ENCODE measurements at regions not wholly inside any gene's neighbourhood (a gene's known extent, or its start where the extent isn't known, plus 50 kb on each side); places are given as distances from the start of the nearest gene placed in this dataset.
A peak's percentile ranks its signal among the peaks of the same experiment; 100 is the strongest.
"Not testable (repeated sequence)": the region's sequence is repeated elsewhere in the genome, so short reads cannot be mapped to it uniquely, and the experiment has no call there.

GRCh38 chr9:39665020-39665419, 309.6 kb downstream of the SPATA31A1 start:
- DNase-seq (ENCODE audit: low spot score): not testable (repeated sequence)

DNA sequence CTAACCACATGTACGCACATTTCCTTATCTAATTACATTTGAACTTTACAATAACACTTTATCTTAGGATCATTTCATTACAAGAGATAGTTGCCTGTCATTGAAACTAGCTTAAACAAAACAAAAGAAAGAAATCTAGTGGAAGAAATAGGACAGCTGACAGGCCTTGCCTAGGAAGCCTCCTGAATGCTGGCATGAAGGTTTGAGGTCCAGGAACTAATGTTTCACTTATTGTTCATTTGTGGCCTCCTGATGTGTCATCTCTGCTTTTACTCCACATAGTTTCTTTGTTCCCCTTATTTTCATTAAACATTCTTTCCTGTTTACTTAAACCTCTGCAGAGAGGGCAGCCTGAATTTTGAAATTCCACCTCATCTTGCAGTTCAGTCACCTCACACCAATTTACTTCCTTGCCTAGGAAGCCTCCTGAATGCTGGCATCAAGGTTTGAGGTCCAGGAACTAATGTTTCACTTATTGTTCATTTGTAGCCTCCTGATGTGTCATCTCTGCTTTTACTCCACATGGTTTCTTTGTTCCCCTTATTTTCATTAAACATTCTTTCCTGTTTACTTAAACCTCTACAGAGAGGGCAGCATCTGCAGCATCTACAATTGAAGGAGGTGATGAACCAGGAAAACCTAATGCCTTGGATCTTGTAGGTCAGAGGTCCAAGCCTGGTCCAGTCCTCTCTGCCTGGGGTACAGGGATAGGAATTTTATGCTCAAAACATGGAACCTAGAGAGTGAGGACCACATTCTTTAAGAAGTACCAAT, 319.2 kb downstream of the SPATA31A1 start:
- DNase-seq (ENCODE audit: low spot score): not testable (repeated sequence)

- not testable (repeated sequence) for DNase-seq (ENCODE audit: low spot score)
These were observed 319.7 kb downstream of the SPATA31A1 start for GRCh38 chr9:39675211-39675553.

DNA sequence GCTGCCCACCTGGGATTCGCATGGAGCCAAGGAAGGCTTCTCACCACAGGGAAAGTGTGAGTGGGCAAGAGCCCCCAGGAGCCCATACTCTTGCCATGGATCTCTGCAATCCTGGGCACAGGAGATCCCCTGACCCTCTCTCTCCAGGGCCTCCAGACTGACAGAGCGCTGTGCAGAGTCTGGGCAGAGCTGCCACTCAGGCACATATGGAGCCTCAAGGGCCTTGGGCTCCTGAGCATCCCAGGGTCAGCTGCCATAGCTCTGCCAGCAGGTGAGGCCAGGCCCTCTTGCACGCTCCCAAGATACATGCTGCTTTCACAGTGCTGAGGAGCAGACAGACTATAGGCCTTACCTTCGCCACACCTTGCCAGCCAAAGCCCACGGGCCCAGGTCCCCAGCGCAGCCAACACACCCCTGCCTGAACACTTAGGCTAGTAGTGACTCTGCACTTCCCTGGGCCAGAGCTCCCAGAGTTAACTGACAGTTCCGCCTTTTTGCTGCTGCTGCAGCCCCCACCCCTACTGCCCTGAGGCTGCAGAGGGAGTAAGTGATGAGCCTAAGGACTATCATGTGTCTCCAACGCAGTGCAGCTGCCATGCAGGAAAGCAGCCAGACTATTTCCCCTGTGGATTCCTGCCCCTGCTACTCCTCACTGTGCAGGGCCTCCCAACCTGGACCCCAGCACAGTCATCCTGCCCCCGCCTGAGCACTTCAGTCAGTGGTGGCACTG, 323.2 kb downstream of the SPATA31A1 start:
- DNase-seq (ENCODE audit: low spot score): not testable (repeated sequence)

GRCh38 chr9:39680694-39681401, 325.4 kb downstream of the SPATA31A1 start:
- DNase-seq (ENCODE audit: low spot score): not testable (repeated sequence)

DNA sequence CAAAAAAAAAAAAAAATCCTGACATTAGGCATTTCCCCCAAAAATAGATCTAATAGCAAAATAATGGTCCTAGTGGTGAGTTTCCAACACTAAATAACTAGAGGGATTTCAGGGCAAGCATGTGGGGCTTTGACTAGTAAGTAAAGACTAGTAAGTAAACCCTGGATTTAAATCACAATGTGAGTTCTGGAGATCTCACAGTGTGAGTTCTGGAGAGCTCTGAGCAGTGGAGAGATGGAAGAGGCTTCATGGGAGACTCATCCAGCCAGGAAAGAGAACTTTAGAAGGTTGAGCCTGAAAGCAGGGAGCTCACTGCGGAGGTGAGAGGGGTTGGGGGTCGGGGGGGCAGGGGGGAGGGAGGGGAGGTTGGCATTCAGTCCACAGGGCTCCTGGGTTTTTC, 373.4 kb downstream of the SPATA31A1 start:
- not testable (repeated sequence) for DNase-seq (ENCODE audit: low spot score)

- not testable (repeated sequence) for DNase-seq (ENCODE audit: low spot score)
These were observed 389.4 kb downstream of the SPATA31A1 start for GRCh38 chr9:39744898-39745297.

GRCh38 chr9:39775570-39775969, 420.1 kb downstream of the SPATA31A1 start:
- not testable (repeated sequence) for DNase-seq (ENCODE audit: low spot score)

- DNase-seq (ENCODE audit: low spot score): not testable (repeated sequence)
These were observed 435.9 kb downstream of the SPATA31A1 start for GRCh38 chr9:39791356-39791755.

DNA sequence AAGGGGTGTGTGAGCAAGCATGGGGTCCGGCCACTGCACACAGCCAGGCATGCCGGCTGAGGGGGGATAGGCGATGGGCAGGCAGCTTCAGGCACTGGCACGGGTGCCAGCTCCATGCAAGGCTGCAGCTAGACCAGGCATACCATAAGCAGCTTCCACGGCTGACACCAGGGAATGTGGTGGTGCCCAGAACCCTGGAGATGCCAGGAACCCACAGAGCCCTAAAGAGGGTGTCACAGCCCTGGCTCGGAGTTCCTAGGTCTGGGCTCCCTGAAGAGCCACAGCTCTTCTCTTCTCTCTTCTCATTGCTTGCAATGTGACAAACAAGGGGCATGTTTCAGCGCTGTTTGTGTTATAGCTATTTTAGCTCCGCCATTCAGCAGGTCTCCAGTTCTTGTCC, 442.5 kb downstream of the SPATA31A1 start:
- DNase-seq (ENCODE audit: low spot score): not testable (repeated sequence)

DNA sequence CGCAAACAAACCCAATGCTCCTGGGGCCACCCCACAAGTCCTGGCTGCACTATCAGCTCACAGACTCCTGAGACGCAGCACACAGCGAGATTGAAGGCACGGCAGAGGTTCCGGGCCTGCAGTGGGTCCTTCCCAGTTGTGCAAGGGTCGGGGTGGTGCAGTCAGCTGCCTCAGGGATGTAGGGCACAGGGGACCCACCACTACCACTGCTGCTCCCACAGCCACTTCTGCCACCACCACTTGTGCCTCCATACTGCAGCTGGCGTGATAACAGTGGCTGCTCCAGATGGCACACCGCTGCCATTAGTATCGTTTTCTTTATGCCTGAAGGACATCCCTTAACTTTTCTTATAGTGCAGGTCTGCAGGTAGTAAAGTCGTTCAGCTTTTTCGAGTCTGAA, 443.8 kb downstream of the SPATA31A1 start:
- DNase-seq (ENCODE audit: low spot score): not testable (repeated sequence)

DNA sequence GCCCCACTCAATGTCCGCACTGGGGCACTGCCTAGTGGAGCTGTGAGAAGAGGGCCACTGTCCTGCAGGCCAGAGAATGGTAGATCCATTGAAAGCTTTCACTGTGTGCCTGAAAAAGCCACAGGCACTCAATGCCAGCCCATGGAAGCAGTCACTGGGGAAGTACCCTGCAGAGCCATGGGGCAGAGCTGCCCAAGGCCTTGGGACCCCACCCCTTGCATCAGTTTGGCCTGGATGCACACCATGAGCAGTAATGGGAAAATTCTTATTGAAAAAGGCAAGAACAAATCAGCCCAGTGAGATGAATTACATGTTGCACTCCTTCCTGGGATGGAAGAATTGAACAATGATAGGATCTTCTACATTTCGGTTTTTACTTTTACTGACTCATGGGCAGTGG, 447.1 kb downstream of the SPATA31A1 start:
- not testable (repeated sequence) for DNase-seq (ENCODE audit: low spot score)

DNA sequence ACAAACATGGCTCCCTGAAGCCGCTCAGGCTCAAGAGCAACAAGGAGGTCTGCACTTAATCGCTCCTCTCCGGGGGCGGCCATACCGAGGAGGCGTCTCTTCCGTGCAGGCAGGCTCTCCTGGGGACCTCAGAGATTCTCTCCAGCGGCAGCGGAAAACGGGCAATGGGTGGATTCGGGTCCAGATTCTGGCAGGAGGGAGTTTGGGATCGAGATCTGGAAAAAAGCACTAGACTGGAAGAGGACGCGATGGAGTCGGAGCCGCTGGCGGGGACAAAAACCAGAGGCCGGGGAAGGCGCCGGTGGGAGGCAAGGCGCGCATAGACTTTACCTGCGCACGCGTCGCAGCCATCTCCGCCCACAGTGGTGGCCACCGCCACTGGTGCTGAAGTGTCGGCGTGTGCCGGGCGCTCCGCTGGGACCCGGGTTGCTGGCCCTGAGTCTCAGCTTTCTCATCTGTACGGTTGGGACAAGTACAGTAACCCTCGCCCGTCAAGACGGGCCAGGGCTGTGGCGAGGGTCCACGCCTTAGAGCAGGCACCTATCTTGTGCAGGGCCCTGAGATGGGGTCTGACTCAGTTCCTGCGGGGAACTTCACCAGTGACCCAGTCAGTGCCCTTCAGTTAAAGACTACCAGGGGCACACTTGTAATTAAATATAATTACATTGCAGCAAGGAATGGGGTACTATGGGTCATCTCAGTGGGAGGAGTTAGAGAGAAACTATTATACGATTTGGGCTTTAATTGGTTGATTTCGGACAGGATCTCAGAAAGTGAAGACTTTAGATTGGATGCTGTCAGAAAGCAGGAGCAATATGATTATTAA, 454.1 kb downstream of the SPATA31A1 start:
- DNase-seq (ENCODE audit: low spot score): peak; percentile 70

DNA sequence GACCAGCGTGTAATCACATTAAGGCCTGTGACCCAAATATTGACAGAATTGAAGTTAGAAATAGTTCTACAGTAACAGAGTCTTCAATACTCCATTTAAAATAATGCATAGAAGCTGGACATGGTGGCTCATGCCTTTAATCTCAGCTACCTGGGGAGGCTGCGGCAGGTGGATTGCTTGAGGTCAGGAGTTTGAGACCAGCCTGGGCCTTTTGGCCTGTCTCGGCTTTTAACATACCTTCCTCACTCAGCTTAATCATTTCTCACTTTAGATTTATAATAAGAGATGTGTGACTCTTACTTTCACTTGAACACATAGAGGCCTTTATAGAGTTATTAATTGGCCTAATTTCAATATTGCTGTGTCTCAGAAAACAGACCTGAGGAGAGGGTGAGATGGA, 454.9 kb downstream of the SPATA31A1 start:
- DNase-seq (ENCODE audit: low spot score): not testable (repeated sequence)

DNA sequence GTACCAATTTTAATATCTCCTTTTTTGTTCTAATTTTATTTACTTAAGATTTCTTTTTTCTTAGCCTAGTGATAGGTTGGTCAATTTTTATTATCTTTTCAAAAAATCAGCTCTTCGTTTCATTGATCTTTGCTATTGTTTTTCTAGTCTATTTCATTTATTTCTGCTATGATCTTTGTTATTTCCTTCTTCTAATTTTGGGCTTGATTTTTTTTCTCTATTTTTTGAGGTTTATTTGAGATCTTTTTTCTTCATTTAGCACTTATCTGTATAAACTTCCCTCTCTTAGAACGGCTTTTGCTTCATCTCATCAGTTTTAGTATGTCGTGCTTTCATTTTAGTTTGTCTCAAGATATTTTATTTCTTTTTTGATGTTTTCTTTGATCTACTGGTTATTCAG, 456.1 kb downstream of the SPATA31A1 start:
- DNase-seq (ENCODE audit: low spot score): not testable (repeated sequence)

GRCh38 chr9:39828457-39828856, 473.0 kb downstream of the SPATA31A1 start:
- not testable (repeated sequence) for DNase-seq (ENCODE audit: low spot score)

Measured in globus pallidus (tissue), 1 donor.